ENCODE measurements at regions not wholly inside any gene's neighbourhood (a gene's known extent, or its start where the extent isn't known, plus 50 kb on each side); places are given as distances from the start of the nearest gene placed in this dataset.
A peak's percentile ranks its signal among the peaks of the same experiment; 100 is the strongest.

- TF ChIP-seq ZNF512B (CRISPR knock-in tag; IDR thresholded peaks at IDR 0.05; ENCODE audit: borderline replicate concordance) (0 out of 2 replicates have a peak, but pooled peaks have one; percentile 21), MTF2 (CRISPR knock-in tag; IDR thresholded peaks at IDR 0.05; ENCODE audit: borderline replicate concordance) (0 out of 2 replicates have a peak, but pooled peaks have one; percentile 22), CEBPG (CRISPR knock-in tag; IDR thresholded peaks at IDR 0.05) (peak; percentile 64), PHF21A (CRISPR knock-in tag; IDR thresholded peaks at IDR 0.05) (peak; percentile 6; the same call in 1 of the 2 replicates), ZNF770 (CRISPR knock-in tag; IDR thresholded peaks at IDR 0.05) (0 out of 2 replicates have a peak, but pooled peaks have one; percentile 32), ZNF597 (CRISPR knock-in tag; IDR thresholded peaks at IDR 0.05) (no peak), GFI1 (CRISPR knock-in tag; IDR thresholded peaks at IDR 0.05; ENCODE audit: borderline replicate concordance) (peak; percentile 67; the same call in 1 of the 2 replicates), ZSCAN9 (CRISPR knock-in tag; IDR thresholded peaks at IDR 0.05; ENCODE audit: borderline replicate concordance) (no peak)
Measured at GRCh38 chr20:22404419-22405170, 179.8 kb downstream of the FOXA2 start (continued).

Measured in HepG2 (cell line).